ENCODE measurements at regions not wholly inside any gene's neighbourhood (a gene's known extent, or its start where the extent isn't known, plus 50 kb on each side); places are given as distances from the start of the nearest gene placed in this dataset.

- Histone ChIP-seq H2BK12ac (ENCODE audit: low read depth, low read length) (no peak overlapping the region), H3K9ac (replicated peaks in 1 of 4; ENCODE audit: extremely low read depth in 1 of 4, low read depth in 3 of 4, low read length in 3 of 4) (no peak overlapping the region), H3K27ac (ENCODE audit: low read depth, low read length) (no peak overlapping the region), H3K36me3 (ENCODE audit: control insufficient read depth in 2 of 4, insufficient read depth in 4 of 4, low read length in 3 of 4) (no peaks in the 10 kb centered on the region), H3K4me1 (replicated peaks in 1 of 4; ENCODE audit: control insufficient read depth in 3 of 4, insufficient read depth in 4 of 4, low read length in 3 of 4) (no peaks in the 10 kb centered on the region), H3K23ac (ENCODE audit: insufficient read length) (no peak overlapping the region), H2BK15ac (ENCODE audit: low read length) (no peak overlapping the region), H3K56ac (replicated peaks; ENCODE audit: insufficient read length, low read depth, low read length) (no peak overlapping the region), H3K18ac (ENCODE audit: extremely low read depth, low read length) (no peak overlapping the region), H3K27me3 (replicated peaks in 1 of 4; ENCODE audit: control insufficient read depth in 3 of 4, extremely low read depth in 1 of 4, insufficient read depth in 3 of 4, low read length in 3 of 4) (no peaks in the 10 kb centered on the region), H3K79me2 (ENCODE audit: control insufficient read depth in 1 of 2, insufficient read depth in 2 of 2, low read length in 2 of 2) (no peaks in the 10 kb centered on the region), H4K5ac (ENCODE audit: insufficient read length, low read depth, low read length) (no peak overlapping the region), H2AK5ac (ENCODE audit: low read depth, low read length) (no peak overlapping the region), H4K20me1 (replicated peaks in 1 of 2; ENCODE audit: control insufficient read depth in 1 of 2, insufficient read depth in 2 of 2, low read length in 2 of 2) (no peaks in the 10 kb centered on the region), H2BK5ac (ENCODE audit: low read depth, low read length) (no peak overlapping the region), H3K14ac (ENCODE audit: insufficient read length) (no peak overlapping the region), H3K4me3 (ENCODE audit: extremely low read depth in 1 of 4, insufficient read depth in 2 of 4, low read depth in 3 of 4, low read length in 4 of 4) (no peak overlapping the region), H4K91ac (replicated peaks; ENCODE audit: insufficient read length, low read length) (no peak overlapping the region), H3K4me2 (ENCODE audit: insufficient read depth in 1 of 2, low read depth in 2 of 2, low read length in 2 of 2) (no peak overlapping the region), H3K9me3 (ENCODE audit: insufficient read depth in 2 of 2, low read depth in 1 of 2, low read length in 1 of 2) (no peaks in the 10 kb centered on the region; a peak in 1 of 4 replicates), H2BK120ac (replicated peaks; ENCODE audit: low read depth, low read length) (no peak overlapping the region), H3K4ac (replicated peaks; ENCODE audit: insufficient read length, low read depth, low read length) (no peak overlapping the region), H2BK20ac (ENCODE audit: low read length) (no peak overlapping the region), H2AFZ (ENCODE audit: low read length) (no peak overlapping the region), H3K23me2 (ENCODE audit: low read depth, low read length) (no peaks in the 10 kb centered on the region), H4K8ac (ENCODE audit: extremely low read depth, insufficient read depth, low read length) (no peak overlapping the region), H3K79me1 (ENCODE audit: low read depth, low read length) (no peaks in the 10 kb centered on the region)
- FAIRE-seq (no peak), DNase-seq (ENCODE audit: low read depth in 1 of 2, low spot score in 2 of 2) (no peak)
- WGBS, 2 experiments (ENCODE audit: extremely low coverage in 1 of 2, insufficient coverage in 1 of 2, insufficient read length in 1 of 2, insufficient replicate concordance in 2 of 2, low coverage in 1 of 2, low lambda C conversion rate in 2 of 2, missing lambda C conversion rate in 1 of 2) = 86% methylated on average over 2 of the region's 3 CpGs; no CpG with 5 or more reads in 1 of the 2 experiments
- POLR2A ChIA-PET (ENCODE audit: partially characterized antibody) = interaction anchor here (1.3 to 1.5 kb wide), 2 partner anchors 24 to 191 kb away, joined by 3 read pairs; no protein-coding TSS in a partner anchor
- CTCF ChIA-PET (ENCODE audit: partially characterized antibody) = interaction anchor here (0.8 to 3.4 kb wide), 8 partner anchors 9 to 136 kb away, joined by 3 to 12 read pairs (median 3); no protein-coding TSS in a partner anchor
- TF ChIP-seq CHD1 (IDR thresholded peaks at IDR 0.05; ENCODE audit: low read depth, low read length) = no peak
Measured at GRCh38 chr3:150158943-150159625, 188.4 kb upstream of the PFN2 start.
